ENCODE measurements at regions not wholly inside any gene's neighbourhood (a gene's known extent, or its start where the extent isn't known, plus 50 kb on each side); places are given as distances from the start of the nearest gene placed in this dataset.

GRCh38 chr22:19646383-19646782, 67.9 kb upstream of the SEPTIN5 start:
- Histone ChIP-seq H3K4me1 (ENCODE audit: insufficient read depth, low read length) (no peaks in the 10 kb centered on the region), H4K20me1 (ENCODE audit: insufficient read depth, low read length) (0 out of 2 replicates have a peak, but pooled peaks cover 2% of the 10 kb centered on the region), H3K36me3 (ENCODE audit: insufficient read depth, low read length) (no peaks in the 10 kb centered on the region), H3K9ac (ENCODE audit: low read depth, low read length) (no peak overlapping the region), H3K4me3 (ENCODE audit: low read depth in 1 of 2, low read length in 2 of 2) (no peak overlapping the region), H3K4me2 (ENCODE audit: insufficient read depth, low read length) (no peak overlapping the region), H3K27ac (ENCODE audit: low read length) (no peak overlapping the region), H2AFZ (ENCODE audit: low read depth, low read length) (no peak overlapping the region), H3K9me3 (ENCODE audit: insufficient read depth, low read length, severe bottlenecking) (peaks cover 17% of the 10 kb centered on the region), H3K79me2 (ENCODE audit: insufficient read depth, low read length) (no peaks in the 10 kb centered on the region), H3K27me3 (ENCODE audit: insufficient read depth, low read length, poor library complexity) (peaks cover 2% of the 10 kb centered on the region)
- ATAC-seq (ENCODE audit: insufficient read depth, low read depth), result no peak
- no peak for TF ChIP-seq EZH2 (IDR thresholded peaks at IDR 0.05; ENCODE audit: borderline replicate concordance, low read depth, low read length, severe bottlenecking)
- TF ChIP-seq CTCF (IDR thresholded peaks at IDR 0.05; ENCODE audit: borderline replicate concordance, extremely low read depth, low read length, poor library complexity, severe bottlenecking), result no peak
- DNase-seq, result no peak

GRCh38 chr22:19648419-19648929, 65.8 kb upstream of the SEPTIN5 start:
- no peaks in the 10 kb centered on the region for H4K20me1 ChIP-seq (ENCODE audit: insufficient read depth, low read length)
- H3K9ac ChIP-seq (ENCODE audit: low read depth, low read length), result no peak overlapping the region
- no peak overlapping the region for H2AFZ ChIP-seq (ENCODE audit: low read depth, low read length)
- no peaks in the 10 kb centered on the region for H3K4me1 ChIP-seq (ENCODE audit: insufficient read depth, low read length)
- DNase-seq (no peak), ATAC-seq (ENCODE audit: insufficient read depth, low read depth) (no peak)
- no peaks in the 10 kb centered on the region for H3K36me3 ChIP-seq (ENCODE audit: insufficient read depth, low read length)
- TF ChIP-seq EZH2 (IDR thresholded peaks at IDR 0.05; ENCODE audit: borderline replicate concordance, low read depth, low read length, severe bottlenecking), result no peak
- no peak for TF ChIP-seq CTCF (IDR thresholded peaks at IDR 0.05; ENCODE audit: borderline replicate concordance, extremely low read depth, low read length, poor library complexity, severe bottlenecking)
- no peaks in the 10 kb centered on the region for H3K79me2 ChIP-seq (ENCODE audit: insufficient read depth, low read length)
- H3K27ac ChIP-seq (ENCODE audit: low read length), result no peak overlapping the region
- no peak overlapping the region for H3K4me2 ChIP-seq (ENCODE audit: insufficient read depth, low read length)
- H3K27me3 ChIP-seq (ENCODE audit: insufficient read depth, low read length, poor library complexity), result peaks cover 2% of the 10 kb centered on the region
- H3K4me3 ChIP-seq (ENCODE audit: low read depth in 1 of 2, low read length in 2 of 2), result no peak overlapping the region
- peaks cover 17% of the 10 kb centered on the region for H3K9me3 ChIP-seq (ENCODE audit: insufficient read depth, low read length, severe bottlenecking)

- no peaks in the 10 kb centered on the region for H3K79me2 ChIP-seq (ENCODE audit: insufficient read depth, low read length)
- H3K9ac ChIP-seq (ENCODE audit: low read depth, low read length), result no peak overlapping the region
- no peak overlapping the region for H3K4me2 ChIP-seq (ENCODE audit: insufficient read depth, low read length)
- TF ChIP-seq EZH2 (IDR thresholded peaks at IDR 0.05; ENCODE audit: borderline replicate concordance, low read depth, low read length, severe bottlenecking) (no peak), CTCF (IDR thresholded peaks at IDR 0.05; ENCODE audit: borderline replicate concordance, extremely low read depth, low read length, poor library complexity, severe bottlenecking) (no peak)
- H3K27me3 ChIP-seq (ENCODE audit: insufficient read depth, low read length, poor library complexity), result no peaks in the 10 kb centered on the region
- H3K4me3 ChIP-seq (ENCODE audit: low read depth in 1 of 2, low read length in 2 of 2), result no peak overlapping the region
- H2AFZ ChIP-seq (ENCODE audit: low read depth, low read length), result no peak overlapping the region
- H4K20me1 ChIP-seq (ENCODE audit: insufficient read depth, low read length), result no peaks in the 10 kb centered on the region
- no peak overlapping the region for H3K27ac ChIP-seq (ENCODE audit: low read length)
- no peak for ATAC-seq (ENCODE audit: insufficient read depth, low read depth)
- H3K9me3 ChIP-seq (ENCODE audit: insufficient read depth, low read length, severe bottlenecking), result peaks cover 17% of the 10 kb centered on the region
- no peak for DNase-seq
- H3K36me3 ChIP-seq (ENCODE audit: insufficient read depth, low read length), result no peaks in the 10 kb centered on the region
- H3K4me1 ChIP-seq (ENCODE audit: insufficient read depth, low read length), result no peaks in the 10 kb centered on the region
Observed at GRCh38 chr22:19652316-19652715, 62.0 kb upstream of the SEPTIN5 start.
